Left lobe of liver (tissue), 2 donors: ENCODE measurements at regions not wholly inside any gene's neighbourhood (a gene's known extent, or its start where the extent isn't known, plus 50 kb on each side); places are given as distances from the start of the nearest gene placed in this dataset.

Experiments
- ATAC-seq: fragments of 200-7000 bp; cut with Tn5 transposase; one replicate; pipeline ENCODE4 v1.9.1; 2020; ENCODE audit warnings: mild to moderate bottlenecking, moderate library complexity
- DNase-seq: peaks from one replicate; pipeline ENCODE4 v3.0.0-alpha.2; 2020; ENCODE audit warnings: low spot score
- donor health status: DM: no; HTN: no; CAD: no; lungs with moderate emphysema.
- donor health status: DM: no; HTN: yes; CAD: no.

DNA sequence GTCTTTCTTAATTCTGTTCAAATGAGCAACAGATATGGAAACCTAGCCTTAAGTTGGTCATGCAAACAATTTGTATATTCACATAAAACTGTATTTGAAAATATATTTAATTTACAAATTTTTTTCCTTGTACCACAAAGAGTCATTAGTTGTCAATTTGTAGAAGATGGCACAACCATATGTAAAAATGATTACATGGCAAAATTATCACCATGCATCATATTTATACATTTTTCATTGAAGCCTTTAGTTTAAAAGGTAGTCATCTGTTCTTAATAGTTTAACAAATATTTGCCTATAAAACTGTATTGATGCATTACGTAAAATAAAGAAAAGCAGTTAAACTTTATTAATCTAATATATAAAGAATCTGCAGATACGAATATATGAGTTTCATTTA lies 1306.8 kb upstream of the ADGRB3 start:
- DNase-seq, result no peak
- ATAC-seq, result no peak

DNA sequence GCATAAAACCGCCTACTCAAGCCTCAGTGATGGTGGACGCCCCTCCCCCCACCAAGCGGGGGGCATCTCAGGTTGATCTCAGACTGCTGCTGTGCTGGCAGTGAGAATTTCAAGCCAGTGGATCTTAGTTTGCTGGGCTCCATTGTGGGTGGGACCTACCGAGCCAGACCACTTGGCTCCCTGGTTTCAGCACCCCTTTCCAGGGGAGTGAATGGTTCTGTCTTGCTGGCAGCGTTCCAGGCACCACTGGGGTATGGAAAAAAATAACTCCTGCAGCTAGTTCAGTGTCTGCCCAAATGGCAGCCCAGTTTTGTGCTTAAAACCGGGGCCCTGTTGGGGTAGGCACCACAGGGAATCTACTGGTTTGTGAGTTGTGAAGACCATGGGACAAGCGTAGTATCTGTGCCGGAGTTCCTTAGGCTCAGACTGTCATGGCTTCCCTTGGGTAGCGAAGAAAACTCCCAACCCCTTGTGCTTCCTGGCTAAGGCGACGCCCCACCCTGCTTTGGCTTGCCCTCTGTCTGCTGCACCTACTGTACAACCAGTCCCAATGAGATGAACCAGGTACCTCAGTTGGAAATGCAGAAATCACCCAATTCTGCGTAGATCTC lies 1334.5 kb upstream of the ADGRB3 start:
- ATAC-seq (no peak), DNase-seq (no peak)

DNA sequence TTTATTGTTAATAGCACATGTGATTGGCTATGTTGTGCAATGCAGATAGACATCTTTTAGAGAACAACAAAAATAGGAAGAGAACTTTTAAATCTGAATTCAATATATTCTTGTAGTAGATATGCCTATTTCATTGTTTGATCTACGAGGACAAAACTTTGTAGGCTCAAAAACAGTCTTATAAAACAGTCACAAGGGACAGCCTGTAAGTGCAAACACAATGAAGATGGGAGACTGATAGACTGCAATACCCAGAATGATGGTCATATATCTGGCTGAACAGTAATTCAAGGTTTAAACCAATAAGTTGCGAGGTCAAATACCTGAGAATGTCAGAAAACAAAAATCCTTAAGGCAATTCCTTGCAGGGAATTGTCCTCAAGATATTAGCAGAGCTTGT lies 1342.9 kb upstream of the ADGRB3 start:
- ATAC-seq, result no peak
- no peak for DNase-seq

DNA sequence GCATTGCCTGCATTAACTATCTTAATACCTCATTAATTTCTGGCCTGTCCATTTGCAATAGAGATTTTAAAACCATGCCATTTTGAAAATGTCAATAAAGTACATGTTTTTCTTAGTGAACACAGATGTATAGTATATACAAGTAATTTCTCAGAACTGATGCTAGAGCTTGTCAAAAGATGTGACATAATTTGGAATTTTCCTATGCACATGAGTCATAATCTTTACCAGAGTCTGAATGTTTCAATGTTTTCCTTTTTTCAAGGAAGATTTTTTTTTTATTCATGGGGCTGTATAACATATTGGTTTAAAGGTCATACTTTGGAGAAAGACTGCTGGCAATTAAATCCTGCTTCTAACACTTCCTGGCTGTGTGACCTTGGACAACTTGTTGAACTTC lies 1347.5 kb upstream of the ADGRB3 start:
- no peak for ATAC-seq
- no peak for DNase-seq

DNA sequence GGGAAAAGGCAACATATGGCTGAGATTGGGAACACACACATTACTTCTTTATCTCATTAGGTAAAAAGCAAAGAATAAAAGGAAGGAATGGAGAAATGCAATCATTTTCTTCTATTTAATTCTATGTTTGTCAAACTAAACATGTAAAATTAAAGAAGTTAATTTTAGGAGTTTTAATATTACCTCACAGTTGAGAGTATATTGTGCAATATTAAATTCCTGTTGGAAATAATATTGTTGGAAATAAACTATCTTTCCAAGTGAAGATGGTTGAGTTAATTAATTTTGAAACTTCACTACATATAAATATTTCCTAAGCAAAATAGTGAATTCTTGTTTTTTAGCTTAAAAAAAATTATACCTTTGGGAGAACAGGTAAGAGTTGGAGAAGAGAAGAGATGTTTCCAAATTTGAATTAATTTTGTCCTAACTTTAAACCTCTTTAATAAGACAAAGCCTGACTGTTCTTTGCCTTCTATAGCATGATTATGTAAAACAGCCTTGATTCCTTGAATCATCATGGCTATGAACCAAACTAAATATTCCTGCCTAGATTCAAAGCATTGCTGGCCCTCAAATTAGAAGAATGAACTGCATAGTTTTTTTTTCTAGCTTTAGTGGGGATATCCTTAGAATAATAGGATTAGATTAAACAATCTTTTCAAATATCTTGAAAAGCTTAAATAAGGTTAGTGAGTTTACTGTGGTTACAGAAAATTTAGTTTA lies 1349.1 kb upstream of the ADGRB3 start:
- ATAC-seq, result no peak
- no peak for DNase-seq

DNA sequence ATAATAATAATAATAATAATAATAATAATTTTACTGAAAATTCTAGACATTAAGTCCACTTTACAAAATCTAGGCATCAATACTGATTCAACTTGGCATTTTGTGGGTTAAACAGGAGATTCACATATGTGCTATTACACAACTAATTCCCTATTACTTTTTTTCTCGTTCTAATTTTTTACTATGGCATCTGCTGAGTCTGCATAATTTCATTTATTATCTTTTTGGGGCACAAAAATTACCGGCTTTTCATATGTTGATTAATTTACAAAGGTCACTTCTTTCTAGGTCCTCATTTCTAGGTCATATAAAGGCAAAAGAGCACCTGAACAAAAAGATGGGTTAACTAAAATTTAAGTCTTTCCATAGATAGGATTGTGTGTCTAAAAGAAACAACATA lies 1357.8 kb upstream of the ADGRB3 start:
- ATAC-seq (no peak), DNase-seq (no peak)

DNA sequence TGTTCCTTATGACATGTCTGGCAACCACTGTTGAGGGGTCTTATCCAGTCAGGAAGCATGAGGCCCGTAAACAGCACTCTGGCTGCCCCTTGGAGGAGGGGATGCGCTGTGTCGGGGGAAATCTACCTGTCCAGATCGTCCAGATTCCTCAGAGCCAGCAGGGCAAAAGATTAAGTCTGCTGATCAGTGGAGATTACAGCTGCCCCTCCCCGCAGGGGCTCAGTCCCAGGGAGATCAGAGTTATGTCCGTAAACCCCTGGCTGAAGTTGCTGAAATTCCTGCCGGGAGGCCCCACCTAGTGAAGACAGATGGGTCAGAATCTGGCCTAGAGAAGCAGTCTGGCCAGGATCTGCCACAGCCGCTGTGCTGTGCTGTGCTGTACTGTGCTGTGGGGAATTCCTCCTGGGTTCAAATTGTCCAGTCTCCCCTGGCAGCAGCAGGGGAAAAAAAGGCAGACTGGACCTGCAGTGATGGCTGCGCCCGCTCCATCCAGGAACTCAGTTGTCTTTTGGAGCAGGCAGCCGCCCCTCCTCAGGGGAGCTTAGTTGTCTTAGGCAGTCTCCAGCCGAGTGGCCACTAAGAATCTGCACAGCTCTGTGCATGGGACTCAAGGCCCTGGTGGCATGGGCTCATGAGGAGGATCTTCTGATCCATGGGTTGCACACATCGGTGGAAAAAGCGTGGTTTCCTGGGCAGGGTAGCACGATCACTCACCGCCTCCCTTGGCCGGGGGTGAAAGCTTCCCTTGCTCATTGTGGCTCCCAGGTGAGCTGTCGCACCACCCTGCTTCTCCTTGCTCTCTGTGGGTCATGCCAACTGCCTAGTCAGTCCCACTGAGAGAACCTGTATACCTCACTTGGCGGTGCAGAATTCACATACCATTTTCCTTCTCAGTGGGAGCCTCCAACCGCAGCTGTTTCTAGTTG lies 1368.8 kb upstream of the ADGRB3 start:
- DNase-seq (no peak), ATAC-seq (no peak)

DNA sequence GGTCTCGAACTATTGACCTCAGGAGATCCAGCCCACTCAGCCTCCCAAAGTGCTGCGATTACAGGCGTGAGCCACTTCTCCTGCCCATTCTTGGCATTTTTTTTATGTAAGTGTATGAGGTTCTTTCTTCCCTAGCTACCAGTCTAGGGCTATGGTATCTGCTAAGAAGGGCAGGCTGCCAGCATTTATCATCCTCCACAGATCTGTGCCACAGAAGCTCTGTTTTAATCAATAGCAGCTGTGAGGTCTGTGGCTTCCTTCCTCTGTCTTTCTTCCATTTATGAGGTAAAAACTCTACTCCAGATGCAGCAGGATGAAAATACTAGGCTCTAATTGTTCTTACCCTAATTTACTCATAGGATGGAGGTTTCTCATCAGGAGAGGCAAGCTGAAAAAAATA lies 1382.4 kb upstream of the ADGRB3 start:
- ATAC-seq (no peak), DNase-seq (no peak)

DNA sequence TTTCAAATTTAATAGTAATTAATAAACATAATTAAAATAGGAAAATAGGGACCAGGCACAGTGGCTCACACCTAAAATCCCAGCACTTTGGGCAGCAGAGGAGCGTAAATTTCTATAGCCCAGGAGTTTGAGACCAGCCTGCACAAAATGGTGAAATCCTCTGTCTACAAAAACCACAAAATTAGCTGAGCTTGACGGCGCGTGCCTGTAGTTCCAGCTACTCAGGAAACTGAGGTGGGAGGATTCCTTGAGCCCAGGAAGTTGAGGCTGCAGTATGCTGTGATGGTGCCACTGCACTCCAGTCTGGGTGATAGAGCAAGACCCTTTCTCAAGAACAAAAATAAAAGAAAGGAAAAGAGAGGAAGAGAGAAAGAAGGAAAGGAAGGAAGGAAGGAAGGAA lies 1387.0 kb upstream of the ADGRB3 start:
- no peak for ATAC-seq
- no peak for DNase-seq

DNA sequence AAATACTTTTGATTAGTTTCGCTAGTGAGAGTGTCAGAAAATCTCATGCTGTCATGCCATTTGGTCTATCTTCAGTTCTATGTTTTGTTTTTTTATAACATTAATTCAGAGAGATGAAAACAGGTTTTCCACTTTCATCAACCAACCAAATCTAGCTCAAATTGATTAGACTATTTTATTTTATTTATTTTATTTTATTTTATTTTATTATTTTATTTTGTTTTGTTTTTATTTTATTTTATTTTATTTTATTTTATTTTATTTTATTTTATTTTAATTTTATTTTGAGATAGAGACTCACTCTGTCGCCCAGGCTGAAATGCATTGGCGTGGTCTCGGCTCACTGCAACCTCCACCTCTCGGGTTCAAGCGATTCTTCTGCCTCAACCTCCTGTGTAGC lies 1391.0 kb upstream of the ADGRB3 start:
- DNase-seq, result no peak
- no peak for ATAC-seq

DNA sequence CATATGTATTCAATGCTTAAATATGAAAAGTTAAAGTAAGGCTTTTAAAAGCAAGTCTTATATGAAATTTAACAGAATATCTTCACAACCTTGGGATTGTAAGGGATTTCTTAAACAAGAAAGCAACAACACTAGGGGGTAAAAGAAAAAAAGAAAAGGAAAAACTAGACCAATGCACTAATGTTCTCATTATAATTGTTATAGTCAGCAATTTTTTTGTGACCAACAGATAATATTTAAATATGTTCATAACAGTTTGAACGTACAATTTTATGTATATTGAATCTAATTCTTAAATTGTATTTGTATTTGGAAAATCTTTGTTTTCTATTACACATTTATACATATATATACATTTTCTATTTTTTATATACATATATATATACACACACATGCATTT lies 1397.8 kb upstream of the ADGRB3 start:
- no peak for ATAC-seq
- DNase-seq, result no peak

DNA sequence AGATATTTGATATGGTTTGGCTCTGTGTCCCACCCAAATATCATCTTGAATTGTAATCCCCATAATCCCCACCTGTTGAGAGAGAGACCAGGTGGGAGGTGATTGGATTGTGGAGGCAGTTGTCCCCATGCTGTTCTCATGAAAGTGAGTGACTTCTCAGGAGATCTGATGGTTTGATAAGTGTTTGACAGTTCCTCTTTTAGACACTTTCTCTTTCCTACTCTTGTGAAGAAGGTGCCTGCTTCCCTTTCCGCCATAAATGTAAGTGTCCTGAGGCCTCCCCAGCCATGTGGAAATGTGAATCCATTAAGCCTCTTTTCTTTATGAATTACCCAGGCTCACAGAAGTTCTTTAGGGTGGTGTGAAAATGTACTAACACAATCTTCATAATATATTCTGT lies 1404.0 kb upstream of the ADGRB3 start:
- DNase-seq (no peak), ATAC-seq (no peak)

DNA sequence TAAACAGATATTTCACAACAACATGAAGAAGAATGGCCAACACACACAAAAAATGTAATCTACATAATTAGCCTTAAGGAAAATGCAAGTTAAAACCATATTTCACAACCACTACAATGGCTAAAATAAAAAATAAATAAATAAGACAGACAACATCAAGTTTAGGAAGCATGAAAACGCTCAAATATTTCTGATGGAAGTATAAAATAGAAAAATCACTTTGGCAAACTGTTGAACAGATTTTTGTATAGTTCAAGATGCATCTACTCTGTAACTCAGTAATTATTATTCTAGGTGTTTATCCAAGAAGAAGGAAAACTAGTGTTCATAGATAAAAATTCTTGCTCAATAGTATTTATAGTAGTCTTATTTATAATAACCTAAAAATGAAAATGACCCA lies 1410.1 kb upstream of the ADGRB3 start:
- ATAC-seq, result no peak
- no peak for DNase-seq

DNA sequence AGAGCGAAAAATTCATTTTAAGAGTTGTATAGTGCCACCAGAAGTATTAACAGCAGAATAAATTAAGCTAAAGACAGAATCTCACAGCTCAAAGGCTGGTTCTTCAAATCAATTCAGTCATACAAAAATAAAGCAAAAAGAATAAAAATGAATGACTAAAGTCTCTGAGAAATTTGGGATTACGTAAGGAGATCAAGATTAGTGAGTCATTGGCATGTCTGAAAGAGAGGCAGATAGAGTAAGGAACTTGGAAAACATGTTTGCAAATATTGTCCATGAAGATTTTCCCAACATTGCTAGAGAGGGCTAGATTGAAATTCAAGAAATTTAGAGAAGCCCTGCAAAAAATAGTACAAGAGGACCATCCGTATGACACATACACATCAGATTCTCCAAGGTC lies 1413.9 kb upstream of the ADGRB3 start:
- ATAC-seq, result no peak
- DNase-seq, result no peak

DNA sequence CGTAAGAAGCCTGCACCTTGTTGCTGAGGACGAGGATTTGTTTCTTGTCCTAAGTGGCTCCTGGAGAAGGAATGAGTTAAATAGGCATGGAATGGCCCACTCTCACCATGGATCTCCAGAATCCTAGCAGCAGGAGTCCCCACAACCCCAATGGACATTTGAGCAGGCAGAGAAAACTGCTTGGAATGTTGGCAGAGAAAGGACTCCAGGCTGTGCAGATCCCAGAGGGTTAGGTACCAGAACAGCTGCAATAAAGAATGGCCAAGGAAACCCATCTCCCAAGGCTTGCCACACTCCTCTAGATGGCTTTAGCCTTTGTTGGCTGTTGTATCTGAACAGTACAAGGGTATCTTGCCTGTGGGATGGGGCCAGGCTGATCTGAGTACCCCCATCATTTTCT lies 1415.7 kb upstream of the ADGRB3 start:
- ATAC-seq (no peak), DNase-seq (no peak)

DNA sequence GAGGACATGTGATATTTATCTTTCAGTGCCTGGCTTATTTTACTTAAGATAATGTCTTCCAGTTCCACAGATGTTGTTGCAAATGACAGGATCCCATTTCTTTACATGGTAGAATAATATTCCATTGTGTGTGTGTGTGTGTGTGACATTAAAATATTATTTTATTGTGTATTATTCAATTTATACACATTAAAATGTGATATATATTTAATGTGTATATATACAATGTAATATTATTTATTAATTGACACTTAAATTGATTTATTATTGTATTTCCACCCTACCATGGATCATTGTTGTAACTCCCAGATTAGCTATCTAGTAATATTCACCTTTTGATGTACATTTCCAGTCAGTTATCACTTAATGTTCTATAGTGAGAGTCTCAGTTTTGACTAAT lies 1422.5 kb upstream of the ADGRB3 start:
- no peak for ATAC-seq
- DNase-seq, result no peak

DNA sequence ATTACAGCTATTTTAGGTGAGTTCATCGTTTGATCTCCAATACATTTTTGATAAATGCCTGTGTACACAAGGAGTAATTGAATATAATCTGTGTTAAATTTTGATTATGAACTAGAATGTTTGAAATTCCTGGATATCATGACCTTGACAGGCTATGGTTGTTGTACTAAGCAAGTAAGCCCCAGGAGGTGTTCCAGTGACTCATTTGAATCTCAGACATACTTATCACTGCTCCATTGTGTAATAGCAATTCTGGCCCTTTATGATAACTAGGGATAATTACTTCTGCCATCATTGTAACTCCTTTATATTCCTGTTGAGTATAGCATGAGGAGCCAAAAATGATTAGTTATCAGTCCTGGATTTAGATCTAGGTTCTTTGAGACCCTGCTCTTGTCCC lies 1424.6 kb upstream of the ADGRB3 start:
- no peak for ATAC-seq
- no peak for DNase-seq

DNA sequence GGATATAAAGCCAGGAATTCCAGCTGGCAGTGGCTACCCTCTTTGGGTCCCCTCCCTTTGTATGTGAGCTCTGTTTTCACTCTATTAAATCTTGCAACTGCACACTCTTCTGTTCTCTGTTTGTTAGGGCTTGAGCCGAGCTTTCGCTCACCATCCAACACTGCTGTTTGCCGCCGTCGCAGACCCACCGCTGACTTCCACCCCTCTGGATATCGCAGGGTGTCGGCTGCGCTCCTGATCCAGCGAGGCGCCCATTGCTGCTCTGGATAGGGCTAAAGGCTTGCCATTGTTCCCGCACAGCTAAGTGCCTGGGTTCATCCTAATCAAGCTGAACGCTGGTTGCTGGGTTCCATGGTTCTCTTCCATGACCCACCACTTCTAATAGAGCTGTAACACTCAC lies 1433.5 kb upstream of the ADGRB3 start:
- ATAC-seq, result no peak
- no peak for DNase-seq

DNA sequence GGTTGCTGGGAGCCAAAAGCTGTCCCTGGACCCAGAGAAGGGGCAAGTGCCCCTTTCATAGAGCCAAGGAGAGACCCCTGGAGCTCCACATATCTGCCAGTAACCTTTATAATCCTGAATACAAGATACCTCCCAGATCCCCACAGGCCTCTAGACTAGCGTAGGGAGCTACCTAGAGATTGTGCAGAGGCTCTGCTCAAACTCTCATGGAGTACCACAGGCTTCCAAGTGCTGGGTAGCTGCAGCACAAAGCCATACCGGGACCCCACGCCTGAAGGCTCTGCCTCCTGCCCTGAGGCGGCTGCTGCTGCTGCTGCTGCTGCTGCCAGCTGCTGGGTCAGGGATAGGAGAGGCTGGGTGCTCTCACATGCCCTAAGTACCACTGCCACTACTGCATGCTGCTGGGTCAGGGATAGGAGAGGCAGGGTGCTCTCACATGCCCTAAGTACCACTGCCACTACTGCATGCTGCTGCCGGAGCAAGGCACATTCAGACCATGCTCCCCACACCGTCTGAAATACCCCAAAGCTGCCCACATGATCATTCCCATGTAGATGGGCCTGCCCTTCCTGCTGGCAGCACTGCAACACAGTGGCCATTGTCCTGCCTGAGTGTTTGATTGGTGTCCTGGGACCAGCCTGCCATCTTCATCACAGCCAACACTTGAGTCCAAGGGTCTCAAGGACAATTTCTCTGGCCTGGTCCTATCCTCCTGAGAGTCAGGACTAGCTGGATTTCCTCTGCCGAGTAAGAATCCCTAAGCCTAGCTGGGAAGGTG lies 1434.3 kb upstream of the ADGRB3 start:
- ATAC-seq (no peak), DNase-seq (no peak)

DNA sequence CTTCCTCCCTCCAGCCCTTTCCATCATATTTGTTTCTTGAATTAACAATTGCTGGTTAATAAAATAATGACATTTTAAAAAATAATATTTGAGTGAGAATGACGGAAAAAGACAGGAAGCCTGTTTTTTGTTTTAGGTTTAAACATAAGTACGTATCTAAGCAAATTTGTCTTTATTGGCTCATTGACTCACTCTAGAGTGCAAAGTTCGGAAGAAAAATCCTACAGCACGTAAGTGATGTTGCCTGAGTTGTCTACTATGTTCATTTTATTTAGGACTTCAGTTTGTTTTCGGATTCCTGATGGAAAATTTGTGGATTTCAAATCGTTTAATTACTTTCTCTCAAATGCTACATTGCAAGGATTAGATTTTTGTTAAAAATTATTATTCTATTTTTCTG lies 1435.7 kb upstream of the ADGRB3 start:
- DNase-seq (no peak), ATAC-seq (no peak)

DNA sequence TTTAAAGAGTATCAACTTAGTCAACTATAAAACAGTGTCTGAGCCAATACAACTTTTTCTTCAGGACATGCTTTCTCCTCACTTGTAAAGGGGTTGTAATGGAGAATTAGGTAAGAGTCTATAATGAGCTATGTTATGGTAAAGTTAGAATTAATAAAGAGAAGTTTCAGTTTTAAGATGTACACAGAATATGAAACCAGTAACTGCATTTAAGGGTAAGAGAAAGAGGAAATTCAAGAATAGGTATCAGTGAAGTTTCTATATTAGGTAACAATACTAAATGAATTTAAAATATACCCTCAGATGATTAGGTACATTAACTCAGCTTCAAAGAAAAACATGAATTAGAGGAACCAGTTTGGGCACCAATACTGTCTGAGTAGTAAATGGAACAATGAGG lies 1444.3 kb upstream of the ADGRB3 start:
- no peak for ATAC-seq
- no peak for DNase-seq
